ENCODE measurements at regions not wholly inside any gene's neighbourhood (a gene's known extent, or its start where the extent isn't known, plus 50 kb on each side); places are given as distances from the start of the nearest gene placed in this dataset.

DNA sequence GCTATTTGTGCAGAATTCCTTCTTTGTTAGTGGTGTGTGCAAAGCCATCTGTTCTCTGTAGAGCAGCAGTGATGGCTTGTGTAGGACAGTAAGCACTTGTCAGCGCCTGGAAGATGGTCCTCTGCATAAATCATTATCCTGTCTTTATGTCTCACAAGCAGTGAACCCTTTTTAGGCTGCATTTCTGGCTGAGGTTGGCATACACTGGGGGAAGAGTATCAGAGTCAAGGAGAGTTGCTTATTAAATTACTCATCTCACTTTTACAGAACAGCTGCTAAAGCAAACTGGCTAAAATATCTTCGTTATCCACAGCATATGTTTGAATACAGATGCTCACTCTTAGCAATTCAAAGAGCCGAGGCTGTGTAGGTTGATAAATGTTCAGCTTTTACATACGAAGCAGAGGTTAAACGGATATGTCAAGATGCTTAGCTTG is 54.6 kb upstream of the NCAM2 start:
- ChIA-PET CTCF (no interaction called here), POLR2A (no interaction called here)
- TF ChIP-seq FOXA1 (IDR thresholded peaks at IDR 0.05) (no peak), SUZ12 (IDR thresholded peaks at IDR 0.05) (no peak), NFRKB (IDR thresholded peaks at IDR 0.05) (no peak), ARNT (IDR thresholded peaks at IDR 0.05) (no peak), FOXM1 (IDR thresholded peaks at IDR 0.05; ENCODE audit: borderline replicate concordance) (no peak), LEF1 (IDR thresholded peaks at IDR 0.05; ENCODE audit: borderline replicate concordance) (no peak), TARDBP (IDR thresholded peaks at IDR 0.05) (no peak), FOXK2 (IDR thresholded peaks at IDR 0.05) (no peak), L3MBTL2 (conservative IDR thresholded peaks at IDR 0.05) (no peak), ELF4 (IDR thresholded peaks at IDR 0.05) (no peak), BHLHE40 (IDR thresholded peaks at IDR 0.05; ENCODE audit: borderline replicate concordance) (no peak), ZNF384 (IDR thresholded peaks at IDR 0.05) (no peak), HDGF (IDR thresholded peaks at IDR 0.05; ENCODE audit: borderline replicate concordance) (no peak), SP1 (IDR thresholded peaks at IDR 0.05) (no peak), CTBP1 (IDR thresholded peaks at IDR 0.05; ENCODE audit: borderline replicate concordance) (no peak)
- TF ChIP-seq, protein P1, sequence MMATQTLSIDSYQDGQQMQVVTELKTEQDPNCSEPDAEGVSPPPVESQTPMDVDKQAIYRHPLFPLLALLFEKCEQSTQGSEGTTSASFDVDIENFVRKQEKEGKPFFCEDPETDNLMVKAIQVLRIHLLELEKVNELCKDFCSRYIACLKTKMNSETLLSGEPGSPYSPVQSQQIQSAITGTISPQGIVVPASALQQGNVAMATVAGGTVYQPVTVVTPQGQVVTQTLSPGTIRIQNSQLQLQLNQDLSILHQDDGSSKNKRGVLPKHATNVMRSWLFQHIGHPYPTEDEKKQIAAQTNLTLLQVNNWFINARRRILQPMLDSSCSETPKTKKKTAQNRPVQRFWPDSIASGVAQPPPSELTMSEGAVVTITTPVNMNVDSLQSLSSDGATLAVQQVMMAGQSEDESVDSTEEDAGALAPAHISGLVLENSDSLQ (IDR thresholded peaks at IDR 0.05): no peak
- no peak for DNase-seq (ENCODE audit: extremely low spot score)

DNA sequence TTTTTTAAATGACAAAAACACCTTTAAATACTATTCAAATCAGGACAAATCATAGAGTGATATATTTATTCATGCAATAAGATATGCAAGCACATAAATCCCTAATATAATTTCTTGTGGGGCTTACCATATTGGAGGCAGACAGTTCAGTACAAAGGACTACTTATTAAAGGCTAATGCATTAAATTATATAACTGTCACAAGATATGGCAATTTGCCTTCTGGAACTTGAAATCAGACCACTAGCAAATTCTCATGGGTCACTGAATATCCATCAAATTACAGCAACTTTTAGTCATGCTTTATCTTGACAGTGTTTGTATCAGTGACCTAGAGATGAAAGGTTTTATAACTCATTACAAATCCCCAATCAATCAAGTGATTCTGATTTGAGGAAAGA is 54.1 kb upstream of the NCAM2 start:
- DNase-seq (ENCODE audit: extremely low spot score): no peak
- ChIA-PET POLR2A (no interaction called here), CTCF (no interaction called here)
- TF ChIP-seq FOXA1 (IDR thresholded peaks at IDR 0.05): no peak
- no peak for TF ChIP-seq LEF1 (IDR thresholded peaks at IDR 0.05; ENCODE audit: borderline replicate concordance)
- TF ChIP-seq, protein P1 (IDR thresholded peaks at IDR 0.05): no peak
- no peak for TF ChIP-seq TARDBP (IDR thresholded peaks at IDR 0.05)
- no peak for TF ChIP-seq ZNF384 (IDR thresholded peaks at IDR 0.05)
- TF ChIP-seq SP1 (IDR thresholded peaks at IDR 0.05): no peak
- TF ChIP-seq BHLHE40 (IDR thresholded peaks at IDR 0.05; ENCODE audit: borderline replicate concordance): no peak
- TF ChIP-seq L3MBTL2 (conservative IDR thresholded peaks at IDR 0.05): no peak
- no peak for TF ChIP-seq FOXK2 (IDR thresholded peaks at IDR 0.05)
- TF ChIP-seq ARNT (IDR thresholded peaks at IDR 0.05): no peak
- no peak for TF ChIP-seq ELF4 (IDR thresholded peaks at IDR 0.05)
- TF ChIP-seq HDGF (IDR thresholded peaks at IDR 0.05; ENCODE audit: borderline replicate concordance): no peak
- TF ChIP-seq SUZ12 (IDR thresholded peaks at IDR 0.05): no peak
- no peak for TF ChIP-seq FOXM1 (IDR thresholded peaks at IDR 0.05; ENCODE audit: borderline replicate concordance)

DNA sequence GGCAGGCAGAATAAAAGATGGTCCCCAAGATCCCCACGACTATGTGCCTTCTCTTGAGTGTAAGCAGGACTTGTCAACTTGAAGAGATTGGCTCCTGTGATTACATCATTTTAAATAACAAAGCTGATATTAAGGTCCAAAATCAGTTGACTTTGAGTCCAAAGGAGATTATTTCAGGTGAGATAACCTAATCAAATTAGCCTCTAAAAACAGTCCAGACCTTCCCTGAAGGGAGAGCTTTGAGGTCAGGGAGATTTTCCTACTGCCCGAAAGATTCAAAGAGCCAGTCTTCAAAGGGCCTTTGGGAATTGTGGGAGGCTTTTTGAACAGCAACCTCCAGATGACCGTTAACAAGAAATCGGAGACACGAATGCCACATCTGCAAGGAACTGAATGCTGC is 51.5 kb upstream of the NCAM2 start:
- no peak for DNase-seq (ENCODE audit: extremely low spot score)

More for the DNA sequence above, 51.5 kb upstream of the NCAM2 start:
- POLR2A ChIA-PET: no interaction called here
- TF ChIP-seq ARNT (IDR thresholded peaks at IDR 0.05): no peak
- no peak for TF ChIP-seq SP1 (IDR thresholded peaks at IDR 0.05)
- TF ChIP-seq FOXM1 (IDR thresholded peaks at IDR 0.05; ENCODE audit: borderline replicate concordance): no peak
- no peak for TF ChIP-seq NFRKB (IDR thresholded peaks at IDR 0.05)
- no peak for TF ChIP-seq CTBP1 (IDR thresholded peaks at IDR 0.05; ENCODE audit: borderline replicate concordance)
- no peak for TF ChIP-seq LEF1 (IDR thresholded peaks at IDR 0.05; ENCODE audit: borderline replicate concordance)
- TF ChIP-seq SUZ12 (IDR thresholded peaks at IDR 0.05): no peak
- no peak for TF ChIP-seq TARDBP (IDR thresholded peaks at IDR 0.05)
- no peak for TF ChIP-seq ZNF384 (IDR thresholded peaks at IDR 0.05)
- TF ChIP-seq HDGF (IDR thresholded peaks at IDR 0.05; ENCODE audit: borderline replicate concordance): no peak
- TF ChIP-seq L3MBTL2 (conservative IDR thresholded peaks at IDR 0.05): no peak
- no peak for TF ChIP-seq FOXA1 (IDR thresholded peaks at IDR 0.05)
- TF ChIP-seq BHLHE40 (IDR thresholded peaks at IDR 0.05; ENCODE audit: borderline replicate concordance): no peak
- TF ChIP-seq, protein P1 (IDR thresholded peaks at IDR 0.05): no peak
- no peak for TF ChIP-seq ELF4 (IDR thresholded peaks at IDR 0.05)
- CTCF ChIA-PET: no interaction called here

All from HEK293T (cell line).